Activated CD8-positive, alpha-beta memory T cell treated with anti-CD3 and anti-CD28 coated beads for 24 hours (primary cell): ENCODE measurements at regions not wholly inside any gene's neighbourhood (a gene's known extent, or its start where the extent isn't known, plus 50 kb on each side); places are given as distances from the start of the nearest gene placed in this dataset.
"Not testable (repeated sequence)": the region's sequence is repeated elsewhere in the genome, so short reads cannot be mapped to it uniquely, and the experiment has no call there.

Source experiments
- DNase-seq: peaks from one replicate; pipeline ENCODE4 v3.0.0-alpha.2; 2020

DNA sequence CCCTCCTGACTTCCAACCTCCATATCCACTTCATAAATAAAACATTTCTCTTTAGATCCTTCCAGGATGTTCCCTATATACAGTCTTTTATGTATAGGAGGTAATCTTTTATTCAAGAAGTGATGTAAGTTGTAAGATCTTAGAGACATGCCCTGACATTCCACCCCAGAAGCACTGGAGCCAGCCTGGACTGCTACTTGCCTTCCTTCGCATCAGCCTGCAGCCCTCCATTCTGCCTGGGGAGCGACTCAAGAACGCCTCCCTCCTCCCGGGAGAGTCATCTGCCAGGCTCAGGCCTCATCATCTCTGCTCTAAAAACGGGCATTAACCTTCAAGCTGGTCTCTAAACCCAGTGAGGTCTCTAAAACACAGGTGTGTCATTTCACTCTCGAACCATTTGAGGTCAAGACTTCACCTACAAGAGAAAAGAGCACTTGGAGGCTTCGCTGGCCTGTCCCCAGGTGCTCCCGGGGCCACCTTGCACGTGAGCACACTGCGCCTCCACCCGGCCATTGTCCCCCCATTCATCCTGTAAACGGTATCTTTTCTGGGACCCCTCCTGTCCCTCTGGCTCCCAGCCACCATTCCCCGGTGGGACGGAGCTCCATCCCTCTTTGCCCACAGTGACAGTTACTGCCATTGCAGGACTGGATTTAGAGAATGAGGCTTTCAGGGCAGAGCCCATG is 107.5 kb upstream of the PDE10A start:
- DNase-seq, result no peak

DNA sequence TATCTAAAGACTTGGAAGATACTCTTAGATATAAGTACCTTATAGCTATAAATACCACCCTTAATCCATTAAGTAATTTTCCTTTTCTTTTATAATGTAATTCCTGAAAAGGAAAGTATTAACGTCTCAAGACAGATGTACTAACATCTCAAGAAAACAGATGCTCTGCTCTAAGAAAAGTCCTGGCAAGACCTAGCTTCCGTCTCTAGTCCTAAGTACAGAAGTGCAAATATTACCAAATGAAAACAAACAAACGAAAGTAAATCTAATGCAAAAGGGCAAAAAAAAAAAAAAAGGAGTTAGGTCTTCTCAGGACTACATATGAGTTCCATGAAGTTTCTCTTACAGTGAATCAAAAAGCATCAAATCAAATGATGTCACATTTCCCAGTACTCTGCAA is 106.8 kb upstream of the PDE10A start:
- no peak for DNase-seq

DNA sequence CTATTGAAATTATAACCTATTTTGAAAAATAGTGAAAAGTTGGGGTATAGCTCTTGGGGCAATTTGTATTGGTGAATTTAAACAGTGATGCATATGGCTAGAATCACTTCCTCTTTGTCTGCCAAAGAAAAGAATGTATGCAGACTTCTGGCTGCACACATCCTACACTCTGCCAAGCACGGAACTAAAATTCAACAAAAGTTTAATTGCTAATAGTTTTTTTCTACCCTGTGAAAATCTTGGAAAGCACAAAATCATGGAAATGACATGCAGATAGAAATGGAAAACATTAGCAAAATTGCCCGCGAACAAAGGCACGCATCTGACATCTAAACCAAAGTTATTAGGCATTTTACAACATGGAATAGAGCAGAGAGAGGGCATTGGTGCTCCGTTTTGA is 106.4 kb upstream of the PDE10A start:
- DNase-seq, result no peak

DNA sequence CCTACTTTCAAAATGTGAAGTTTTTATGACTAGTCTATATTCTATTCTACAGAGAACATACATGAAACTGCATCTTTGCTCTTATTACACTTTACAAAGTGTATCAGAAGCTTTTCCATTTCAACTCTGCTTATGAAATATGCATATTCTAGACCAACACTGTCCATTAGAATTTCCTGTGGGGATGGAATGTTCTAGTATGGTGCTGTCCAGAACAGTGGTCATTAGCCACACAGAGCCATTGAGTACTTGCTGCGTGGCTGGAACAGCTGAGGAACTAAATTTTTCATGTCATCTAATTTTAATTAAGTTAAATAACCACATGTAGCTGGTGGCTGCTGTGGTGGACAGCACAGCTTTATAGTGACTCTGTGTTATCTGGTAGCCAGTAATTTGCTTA is 105.9 kb upstream of the PDE10A start:
- no peak for DNase-seq

DNA sequence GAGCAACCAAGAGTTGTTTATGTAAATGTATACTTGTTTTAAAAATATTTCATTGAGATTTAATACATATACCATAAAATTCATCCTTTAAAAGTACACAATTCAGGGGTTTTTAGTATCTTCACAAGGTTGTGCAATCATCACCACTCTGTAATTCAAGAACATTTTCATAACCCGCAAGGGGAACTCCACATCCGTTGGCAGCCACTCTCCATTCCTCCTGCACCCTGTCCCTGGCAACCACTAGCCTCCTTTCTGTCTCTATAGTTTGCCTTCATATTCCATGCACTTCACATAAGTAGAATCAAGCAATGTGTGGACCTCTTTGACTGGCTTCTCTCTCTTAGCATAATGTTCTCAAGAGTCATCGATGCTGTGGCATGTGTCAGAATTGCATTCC is 104.2 kb upstream of the PDE10A start:
- DNase-seq, result no peak

DNA sequence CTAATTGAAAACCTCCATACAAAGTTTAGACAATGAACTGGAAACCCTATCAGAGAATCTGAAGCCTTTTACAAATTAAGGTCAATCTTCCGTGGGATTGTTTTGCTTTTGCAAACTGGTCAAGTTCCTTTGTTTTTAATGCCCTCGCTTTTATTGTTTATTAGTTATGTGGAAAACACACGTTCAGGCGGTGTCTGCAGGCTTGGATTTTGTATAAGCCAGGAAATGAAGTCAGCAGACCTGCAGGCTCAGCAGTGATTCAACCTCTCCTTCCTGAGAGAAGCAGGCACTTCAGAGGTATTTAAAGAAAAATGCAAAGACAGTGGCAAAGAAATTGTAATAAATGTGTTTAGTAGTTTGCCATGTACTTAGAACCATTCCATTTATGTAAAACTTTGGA is 103.4 kb upstream of the PDE10A start:
- no peak for DNase-seq

DNA sequence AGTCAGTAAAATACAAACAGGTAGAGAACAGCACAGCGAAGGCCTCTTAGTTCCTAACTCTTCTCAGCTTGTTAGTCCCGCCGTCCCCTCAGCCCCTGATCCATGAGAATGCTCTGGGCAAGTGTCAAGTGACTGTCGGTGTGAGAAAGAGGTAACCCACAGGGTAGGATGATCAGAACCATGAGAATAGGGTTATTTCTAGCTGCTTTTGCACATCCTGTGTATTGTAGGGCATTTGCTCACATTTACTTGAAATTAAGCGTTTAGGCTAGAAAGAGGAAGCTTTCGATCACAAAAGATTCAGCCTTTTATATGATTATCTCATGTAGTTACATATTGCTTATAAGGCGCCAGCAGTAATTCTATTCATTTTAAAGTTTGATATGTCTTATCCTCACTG is 103.0 kb upstream of the PDE10A start:
- DNase-seq, result no peak

DNA sequence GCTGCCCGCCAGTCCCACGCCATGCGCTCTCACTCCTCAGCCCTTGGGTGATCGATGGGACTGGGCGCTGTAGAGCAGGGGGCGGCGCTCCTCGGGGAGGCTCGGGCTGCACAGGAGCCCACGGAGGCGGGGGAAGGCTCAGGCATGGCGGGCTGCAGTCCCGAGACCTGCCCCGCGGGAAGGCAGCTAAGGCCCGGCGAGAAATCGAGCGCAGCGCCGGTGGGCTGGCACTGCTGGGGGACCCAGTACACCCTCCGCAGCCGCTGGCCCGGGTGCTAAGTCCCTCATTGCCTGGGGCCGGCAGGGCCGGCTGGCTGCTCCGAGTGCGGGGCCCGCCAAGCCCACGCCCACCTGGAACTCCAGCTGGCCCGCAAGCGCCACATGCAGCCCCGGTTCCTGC is 102.2 kb upstream of the PDE10A start:
- not testable (repeated sequence) for DNase-seq

DNA sequence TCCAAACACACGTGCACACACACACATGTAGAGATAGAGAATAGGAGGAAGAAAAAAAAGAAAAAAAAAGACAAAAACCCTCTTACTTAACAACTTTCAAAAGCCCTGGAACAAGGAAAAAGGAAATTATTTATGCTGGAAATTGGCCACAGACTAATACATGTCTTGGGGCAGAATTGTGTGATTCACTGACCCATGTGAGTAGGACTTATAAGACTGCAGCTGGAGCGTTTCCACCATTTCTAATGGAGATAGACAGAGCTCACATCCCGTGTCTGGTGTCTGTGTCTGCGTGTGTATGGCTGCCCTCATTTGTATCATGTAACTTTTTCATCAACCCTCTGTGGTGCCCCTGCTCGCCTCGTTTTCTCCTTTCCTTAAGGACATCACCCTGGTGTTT is 99.8 kb upstream of the PDE10A start:
- DNase-seq, result no peak

DNA sequence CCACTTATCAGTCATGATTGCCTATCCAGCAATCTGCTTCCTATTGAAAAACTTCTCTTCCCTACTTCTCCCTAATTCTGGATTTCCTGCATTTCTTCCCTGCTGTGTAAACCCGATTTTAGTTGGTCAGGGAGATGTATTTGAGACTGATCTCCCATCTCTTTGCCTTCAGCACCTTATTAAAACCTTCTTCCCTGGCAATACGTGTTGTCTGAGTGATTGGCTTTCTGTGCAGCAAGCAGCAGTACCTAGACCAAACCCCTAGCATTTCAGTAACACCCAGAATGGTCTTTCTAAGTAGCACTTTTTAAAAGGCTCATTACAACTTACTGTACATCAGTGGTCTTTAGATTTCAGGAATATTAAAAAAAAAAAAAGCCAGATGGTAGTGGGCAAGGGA is 99.1 kb upstream of the PDE10A start:
- DNase-seq, result no peak

DNA sequence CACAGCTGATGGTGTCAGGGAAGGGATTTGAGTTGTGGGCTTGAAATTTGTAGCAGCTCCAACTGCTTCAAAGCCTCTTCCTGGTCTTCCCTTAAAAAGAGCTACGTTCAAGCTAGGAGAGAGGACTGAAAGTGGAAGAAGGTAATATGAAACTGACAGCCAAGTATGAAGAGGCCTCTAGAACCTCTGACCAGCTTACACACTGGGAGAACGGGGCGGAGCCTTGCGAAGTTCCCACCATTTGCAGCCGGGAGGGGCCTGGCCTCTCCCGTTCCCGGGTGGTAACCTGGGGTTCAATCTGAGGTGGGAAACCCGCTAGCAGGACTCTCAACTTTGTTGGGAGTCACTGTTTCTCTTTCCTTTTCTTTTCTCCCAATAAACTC is 97.8 kb upstream of the PDE10A start:
- no peak for DNase-seq

DNA sequence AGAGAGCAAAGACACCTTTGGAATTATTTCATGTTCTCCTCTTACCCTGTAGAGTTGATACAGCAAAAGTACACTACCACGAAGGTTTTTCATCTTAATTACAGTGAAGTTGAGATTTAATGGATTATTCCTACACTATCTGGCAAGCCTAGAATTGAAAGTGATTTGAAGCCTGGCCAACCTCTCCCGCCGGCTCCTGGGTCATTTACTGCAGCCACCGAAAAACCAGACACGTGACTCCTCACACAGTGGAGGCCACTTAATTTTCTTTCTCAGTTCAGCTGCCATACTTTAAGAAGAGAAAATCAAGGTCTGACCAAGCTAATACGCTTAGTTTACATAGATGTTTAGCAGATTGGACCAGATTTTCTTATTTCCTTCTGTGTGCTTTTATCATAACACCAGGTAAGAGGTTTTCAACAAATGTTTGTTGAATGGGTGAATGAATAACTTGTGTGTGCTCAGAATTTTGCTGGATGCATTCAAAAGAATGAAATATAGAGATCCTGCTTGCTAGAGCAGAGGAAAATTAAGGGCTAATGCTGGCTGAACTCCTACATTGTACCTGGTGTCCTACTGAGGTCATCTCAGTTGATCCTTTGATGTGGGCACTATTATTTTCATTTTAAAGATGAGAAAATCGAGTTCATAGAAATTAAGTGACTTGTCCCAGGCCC is 97.2 kb upstream of the PDE10A start:
- no peak for DNase-seq

DNA sequence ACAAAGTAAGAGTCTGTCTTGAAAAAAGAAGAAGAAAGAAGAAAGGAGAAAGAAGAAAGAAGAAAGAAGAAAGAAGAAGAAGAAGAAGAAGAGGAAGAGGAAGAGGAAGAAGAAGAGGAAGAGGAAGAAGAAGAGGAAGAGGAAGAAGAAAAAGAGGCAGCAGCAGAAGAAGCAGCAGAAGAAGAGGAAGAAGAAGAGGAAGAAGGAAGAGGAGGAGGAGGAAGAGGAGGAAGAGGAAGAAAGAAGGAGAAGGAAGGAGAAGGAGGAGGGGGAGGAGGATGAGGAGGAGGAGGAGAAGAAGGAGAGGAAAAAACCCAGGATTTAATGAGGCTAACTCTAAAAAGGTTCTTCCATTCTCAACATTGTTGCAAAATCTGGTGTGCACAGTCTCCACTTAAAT is 95.4 kb upstream of the PDE10A start:
- no peak for DNase-seq

DNA sequence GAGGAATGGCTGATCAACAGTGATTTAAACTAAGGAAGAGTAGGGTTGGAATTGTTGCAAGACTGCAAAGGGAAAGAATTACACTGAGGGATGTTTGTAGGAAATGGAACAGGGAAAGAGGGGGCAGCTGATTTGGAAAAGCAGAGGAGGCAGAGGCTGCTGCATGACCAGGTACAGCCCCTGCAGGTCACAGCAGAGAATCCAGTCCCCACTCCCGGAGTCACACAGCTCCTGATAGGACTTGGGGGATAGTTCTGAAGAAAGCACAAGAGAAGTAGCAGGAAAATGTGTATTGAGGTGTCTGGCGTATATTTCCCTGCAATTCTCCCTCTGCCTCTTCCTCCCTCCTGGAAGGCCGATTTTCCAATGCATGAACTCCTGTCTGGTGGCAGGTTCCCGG is 92.5 kb upstream of the PDE10A start:
- no peak for DNase-seq

DNA sequence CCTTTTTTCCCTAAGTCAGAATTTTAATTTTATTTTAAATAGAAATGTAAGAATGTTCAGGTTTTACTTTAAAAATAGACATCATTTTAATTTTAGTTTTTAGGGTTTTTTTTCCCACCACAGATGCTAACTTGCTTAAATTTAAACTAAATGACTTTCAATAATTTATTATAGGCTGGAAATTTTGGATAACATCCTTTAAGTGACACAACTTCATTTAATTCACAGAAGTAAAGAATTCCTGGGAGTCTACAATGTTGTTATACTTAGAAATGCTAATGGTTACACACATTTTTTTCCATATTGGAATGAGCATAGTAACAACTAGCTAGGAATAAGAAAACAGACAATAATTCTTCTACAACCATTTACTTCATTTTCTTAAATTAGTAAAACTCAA is 90.5 kb upstream of the PDE10A start:
- no peak for DNase-seq

DNA sequence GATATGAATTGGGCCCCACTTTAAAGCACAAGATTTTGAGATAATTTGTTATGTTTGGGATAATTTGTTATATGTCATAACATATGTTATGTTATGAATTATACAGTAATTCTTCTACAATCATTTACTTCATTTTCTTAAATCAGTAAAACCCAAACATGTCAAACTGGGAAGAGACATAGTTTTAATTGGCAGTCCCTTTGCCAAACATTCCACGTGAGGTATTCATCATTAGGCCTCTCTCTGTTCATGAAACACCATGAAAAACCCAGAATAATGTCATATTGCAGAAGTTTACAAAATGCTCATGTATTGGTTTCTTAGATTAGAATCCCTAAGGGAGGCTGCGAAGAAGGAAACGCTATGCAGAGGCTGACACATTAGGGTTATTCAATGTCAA is 89.4 kb upstream of the PDE10A start:
- DNase-seq, result no peak

DNA sequence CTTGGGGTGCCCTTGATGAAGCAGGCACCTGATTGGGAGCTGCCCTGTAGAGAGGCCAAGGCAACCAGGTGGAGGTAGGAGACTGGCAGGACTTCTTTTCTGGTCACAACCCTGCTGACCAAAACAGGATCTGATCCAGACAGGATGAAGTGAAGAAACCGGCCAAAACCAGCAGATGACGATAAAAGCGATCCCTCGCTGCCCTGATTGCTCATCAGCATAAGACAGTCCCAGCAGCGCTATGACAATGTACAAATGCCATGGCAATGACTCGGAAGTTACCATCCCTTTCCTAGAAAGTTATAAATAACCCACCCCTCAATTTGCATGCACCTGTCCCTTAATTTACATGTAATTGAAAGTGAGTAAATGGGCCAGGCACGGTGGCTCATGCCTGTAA is 88.4 kb upstream of the PDE10A start:
- no peak for DNase-seq

DNA sequence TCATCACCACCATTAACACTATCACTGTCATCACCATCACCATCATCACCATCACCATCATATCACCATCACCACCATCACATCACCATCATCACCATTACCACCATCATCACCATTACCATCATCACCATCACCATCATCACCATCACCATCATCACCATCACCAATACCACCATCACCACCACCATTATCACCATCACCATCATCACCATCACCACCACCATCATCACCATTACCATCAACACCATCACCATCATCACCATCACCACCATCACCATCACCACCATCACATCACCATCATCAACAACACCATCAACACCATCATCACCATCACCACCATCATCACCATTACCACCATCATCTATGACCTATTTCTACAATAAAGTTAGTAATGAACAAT is 86.1 kb upstream of the PDE10A start:
- no peak for DNase-seq

DNA sequence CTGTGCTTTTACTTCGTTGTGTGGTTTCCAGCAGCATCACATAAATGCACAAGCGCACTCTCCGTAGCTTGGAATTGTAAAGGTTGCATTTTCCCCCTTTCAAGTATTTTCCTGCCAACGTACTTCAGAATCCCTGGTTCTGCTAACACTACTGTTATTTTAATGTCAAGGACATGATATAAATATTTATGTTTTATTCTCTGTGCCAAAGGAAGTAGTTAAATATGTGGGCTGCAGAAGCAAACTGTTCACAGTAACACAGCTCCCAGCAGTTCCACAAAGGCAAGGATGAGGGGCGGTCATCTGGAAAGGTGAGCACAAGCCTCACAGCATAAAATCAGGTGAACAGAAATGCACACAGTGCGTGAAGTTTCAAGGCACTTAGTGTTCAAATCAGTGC is 85.3 kb upstream of the PDE10A start:
- DNase-seq, result no peak

DNA sequence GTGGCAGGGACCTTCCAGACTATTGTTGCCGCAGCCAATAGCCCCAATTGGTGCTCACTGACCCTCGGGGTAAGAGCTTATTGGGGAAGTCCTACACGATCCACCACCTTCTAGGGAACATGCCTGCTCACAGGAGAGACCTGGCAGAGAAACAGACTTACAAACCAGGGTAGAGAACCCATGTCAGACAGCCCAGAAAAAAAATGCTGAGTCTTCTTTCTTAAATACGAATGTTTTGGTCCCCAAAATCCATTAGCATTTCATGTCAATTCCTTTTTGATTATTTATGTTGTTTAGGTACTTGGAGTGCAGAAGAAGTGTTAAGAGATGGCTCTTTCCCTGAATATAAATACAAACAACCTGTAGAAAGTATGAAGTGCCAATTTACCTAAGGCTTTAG is 84.9 kb upstream of the PDE10A start:
- no peak for DNase-seq

DNA sequence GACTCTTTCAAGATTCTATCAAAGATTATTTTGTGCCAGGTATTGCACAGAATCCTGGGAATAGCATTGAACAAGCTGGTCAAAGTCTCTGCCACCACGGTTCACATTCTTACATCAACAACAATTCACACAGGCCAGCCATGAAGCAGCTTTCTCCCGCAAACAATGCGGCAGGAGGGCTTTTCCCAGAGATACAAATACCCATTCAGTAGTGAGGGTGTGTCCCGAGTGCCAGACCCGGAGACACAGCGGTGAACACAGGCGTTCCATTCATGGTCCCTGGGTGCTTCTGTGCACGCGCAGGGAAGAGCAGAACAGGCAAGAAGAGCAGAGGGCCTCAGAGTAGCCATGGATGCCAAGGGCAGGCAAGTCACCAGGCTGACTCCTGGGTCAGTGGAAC is 83.3 kb upstream of the PDE10A start:
- DNase-seq, result no peak

DNA sequence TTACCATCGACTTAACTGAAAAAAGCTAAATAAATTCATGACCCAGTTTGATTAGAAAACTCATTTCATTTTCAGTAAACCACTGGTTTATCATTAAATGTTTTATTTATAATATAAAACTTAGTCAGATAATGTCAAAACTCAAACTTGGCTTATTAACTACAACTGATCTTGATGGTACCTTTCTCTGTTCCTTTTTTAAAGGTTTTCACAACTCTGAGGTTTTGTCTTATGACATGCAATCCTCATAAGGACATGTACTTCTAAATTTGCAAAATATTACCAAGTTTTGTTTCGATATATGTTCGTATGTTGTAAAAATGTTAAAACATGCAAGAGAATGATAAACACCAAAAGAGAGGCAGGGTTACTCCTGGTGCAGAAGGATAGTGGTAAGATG is 82.5 kb upstream of the PDE10A start:
- no peak for DNase-seq

DNA sequence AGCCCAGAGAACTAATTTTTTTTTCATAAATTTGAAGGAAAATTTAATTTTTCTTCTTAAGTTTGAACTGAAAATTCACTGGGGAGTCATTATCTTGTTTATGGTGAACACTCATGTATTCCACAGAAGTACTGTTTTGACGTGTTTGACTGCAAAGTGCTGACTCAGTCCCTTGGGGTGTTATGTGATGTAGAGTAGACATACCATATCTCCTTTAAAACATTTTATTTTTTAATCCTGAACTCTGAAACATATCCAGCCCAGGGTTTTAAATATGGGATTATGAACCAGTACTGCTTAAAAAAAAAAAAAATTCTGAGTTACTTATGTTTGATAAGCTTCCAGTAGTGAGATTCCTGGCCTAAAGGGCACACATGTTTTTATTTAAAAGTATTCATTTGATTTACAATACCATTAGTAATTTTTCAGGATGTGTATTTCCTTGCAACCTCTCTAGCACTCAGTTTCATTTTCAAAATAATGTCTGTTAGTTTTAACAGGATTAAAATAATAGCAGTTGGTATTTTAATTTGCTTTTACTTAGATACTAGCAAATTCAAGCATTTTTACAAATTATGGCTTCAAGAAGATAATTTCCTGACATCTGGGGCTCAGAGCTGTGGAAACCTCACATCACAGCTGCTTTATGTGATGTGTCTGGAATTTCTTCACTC is 81.7 kb upstream of the PDE10A start:
- no peak for DNase-seq

DNA sequence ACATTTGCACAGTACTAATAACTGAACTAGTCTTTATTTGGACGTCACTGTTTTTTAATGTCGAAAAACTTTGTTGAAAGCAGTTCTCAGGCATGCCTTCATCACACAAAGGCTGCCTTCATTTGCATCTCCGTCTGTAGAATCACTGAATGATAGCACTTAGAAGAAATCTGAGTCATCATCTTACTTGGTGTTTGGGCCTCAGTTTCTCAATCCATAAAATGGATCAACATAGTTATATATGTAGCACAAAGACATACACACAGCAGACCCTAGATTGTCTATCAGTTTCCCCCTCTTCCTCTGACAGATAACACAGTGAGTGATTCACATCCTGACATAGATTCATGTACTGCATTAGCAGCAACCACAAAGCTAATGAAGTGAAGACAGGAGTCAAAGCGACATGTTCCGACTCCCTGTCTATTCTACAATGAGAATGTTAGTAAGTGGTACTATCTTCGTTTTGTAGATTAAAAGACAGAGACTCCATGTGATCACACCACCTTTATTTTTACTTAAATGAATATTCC is 80.4 kb upstream of the PDE10A start:
- no peak for DNase-seq
